Smooth muscle cell (in vitro differentiated cells): ENCODE measurements at regions not wholly inside any gene's neighbourhood (a gene's known extent, or its start where the extent isn't known, plus 50 kb on each side); places are given as distances from the start of the nearest gene placed in this dataset.

Source experiments
- DNase-seq: peaks from one replicate; lab custom pipeline; 2025; ENCODE audit not compliant: unreplicated experiment; lab: John Stamatoyannopoulos, UW
- H2AFZ ChIP-seq: fragments of 200-600 bp; sonication (generic); 2 replicates; pipeline ENCODE4 v1.6.0; 2016; ENCODE audit warnings: antibody characterized with exemption, low read depth, mild to moderate bottlenecking
- H3F3A ChIP-seq: fragments of 200-600 bp; sonication (generic); 2 replicates; pipeline ENCODE4 v1.6.0; 2017; ENCODE audit warnings: antibody characterized with exemption, low read depth
- H3K27ac ChIP-seq: fragments of 200-600 bp; sonication (generic); 2 replicates; pipeline ENCODE4 v1.5.1; 2016; ENCODE audit warnings: low read depth, mild to moderate bottlenecking
- H3K27me3 ChIP-seq: fragments of 200-600 bp; sonication (generic); 2 replicates; pipeline ENCODE4 v1.6.1; 2016; ENCODE audit warnings: low read depth, mild to moderate bottlenecking
- H3K36me3 ChIP-seq: fragments of 200-600 bp; sonication (generic); 2 replicates; pipeline ENCODE4 v1.5.1; 2016; ENCODE audit warnings: low read depth
- H3K4me1 ChIP-seq: fragments of 200-600 bp; sonication (generic); 2 replicates; pipeline ENCODE4 v1.5.1; 2016; ENCODE audit warnings: low read depth
- H3K4me2 ChIP-seq: fragments of 200-600 bp; sonication (generic); 2 replicates; pipeline ENCODE4 v1.6.0; 2016; ENCODE audit warnings: mild to moderate bottlenecking
- H3K4me3 ChIP-seq: fragments of 200-600 bp; sonication (generic); 2 replicates; pipeline ENCODE4 v1.5.1; 2016; ENCODE audit warnings: mild to moderate bottlenecking
- H3K79me2 ChIP-seq: fragments of 200-600 bp; sonication (generic); 2 replicates; pipeline ENCODE4 v1.6.0; 2016; ENCODE audit warnings: low read depth, mild to moderate bottlenecking
- H3K9ac ChIP-seq: fragments of 200-600 bp; sonication (generic); 2 replicates; pipeline ENCODE4 v1.6.0; 2016; ENCODE audit warnings: low read depth
- H3K9me3 ChIP-seq: fragments of 200-600 bp; sonication (generic); replicated peaks from 2 replicates; pipeline ENCODE4 v1.5.1; 2016; ENCODE audit warnings: low read depth
- H4K20me1 ChIP-seq: fragments of 200-600 bp; sonication (generic); 2 replicates; pipeline ENCODE4 v1.6.0; 2016; ENCODE audit warnings: low read depth
- CTCF ChIP-seq: fragments of 200-600 bp; sonication (generic); IDR thresholded peaks from 2 replicates; pipeline ENCODE4 v1.5.1; 2017; ENCODE audit warnings: borderline replicate concordance, mild to moderate bottlenecking, antibody characterized with exemption; ENCODE audit not compliant: insufficient read depth, poor library complexity, severe bottlenecking
- WGBS: methylation state at CpG from one replicate; pipeline ENCODE4 v1.1.7; 2016; ENCODE audit warnings: low lambda C conversion rate; 5-methylcytosine and 5-hydroxymethylcytosine counted together

- no peak for DNase-seq
- Histone ChIP-seq H3K4me3 (no peak overlapping the region), H3K4me2 (no peak overlapping the region)
Observed at GRCh38 chr14:86153480-86153879, 623.5 kb downstream of the FLRT2 start.

GRCh38 chr14:86143248-86143647 is 613.3 kb downstream of the FLRT2 start:
- 73% methylated on average over 1 of the region's 1 CpG for WGBS
- Histone ChIP-seq H2AFZ (no peak overlapping the region), H3F3A (no peaks in the 10 kb centered on the region), H4K20me1 (no peaks in the 10 kb centered on the region), H3K4me3 (no peak overlapping the region), H3K4me2 (no peak overlapping the region), H3K36me3 (no peaks in the 10 kb centered on the region), H3K27ac (no peak overlapping the region), H3K27me3 (no peaks in the 10 kb centered on the region), H3K9me3 (no peaks in the 10 kb centered on the region), H3K4me1 (no peaks in the 10 kb centered on the region), H3K79me2 (no peaks in the 10 kb centered on the region), H3K9ac (no peak overlapping the region)
- TF ChIP-seq CTCF, result no peak
- DNase-seq, result no peak

More at GRCh38 chr14:86153480-86153879, 623.5 kb downstream of the FLRT2 start:
- peak; percentile 16 for TF ChIP-seq CTCF
- Histone ChIP-seq H4K20me1 (no peaks in the 10 kb centered on the region), H3K9ac (no peak overlapping the region), H3F3A (no peaks in the 10 kb centered on the region), H3K27me3 (no peaks in the 10 kb centered on the region), H3K36me3 (no peaks in the 10 kb centered on the region), H3K79me2 (no peaks in the 10 kb centered on the region), H3K9me3 (no peaks in the 10 kb centered on the region), H2AFZ (no peak overlapping the region), H3K4me1 (no peaks in the 10 kb centered on the region), H3K27ac (no peak overlapping the region)

- Histone ChIP-seq H3K79me2 (no peaks in the 10 kb centered on the region), H3K9ac (no peak overlapping the region), H3K27me3 (no peaks in the 10 kb centered on the region), H3F3A (no peaks in the 10 kb centered on the region), H2AFZ (no peak overlapping the region), H3K9me3 (no peaks in the 10 kb centered on the region), H3K4me3 (no peak overlapping the region), H3K27ac (no peak overlapping the region), H3K4me2 (no peak overlapping the region), H3K36me3 (no peaks in the 10 kb centered on the region), H4K20me1 (no peaks in the 10 kb centered on the region), H3K4me1 (no peaks in the 10 kb centered on the region)
- WGBS, result 71% methylated on average over 2 of the region's 2 CpGs
- DNase-seq, result no peak
- no peak for TF ChIP-seq CTCF
Observed at GRCh38 chr14:86141966-86142365, 612.0 kb downstream of the FLRT2 start.

- no peak overlapping the region for H3K27ac ChIP-seq
- no peaks in the 10 kb centered on the region for H4K20me1 ChIP-seq
- TF ChIP-seq CTCF, result no peak
- no peaks in the 10 kb centered on the region for H3F3A ChIP-seq
- no peak for DNase-seq
- H3K36me3 ChIP-seq, result no peaks in the 10 kb centered on the region
- H3K9me3 ChIP-seq, result no peaks in the 10 kb centered on the region
- H2AFZ ChIP-seq, result no peak overlapping the region
- WGBS, result 84% methylated on average over 1 of the region's 1 CpG
- H3K4me3 ChIP-seq, result no peak overlapping the region
- H3K4me2 ChIP-seq, result no peak overlapping the region
- no peak overlapping the region for H3K9ac ChIP-seq
- H3K79me2 ChIP-seq, result no peaks in the 10 kb centered on the region
- H3K4me1 ChIP-seq, result no peaks in the 10 kb centered on the region
- no peaks in the 10 kb centered on the region for H3K27me3 ChIP-seq
Observed at GRCh38 chr14:86129426-86129825, 599.5 kb downstream of the FLRT2 start.
